Osteoblast (primary cell): ENCODE measurements at regions not wholly inside any gene's neighbourhood (a gene's known extent, or its start where the extent isn't known, plus 50 kb on each side); places are given as distances from the start of the nearest gene placed in this dataset.
"Not testable (repeated sequence)": the region's sequence is repeated elsewhere in the genome, so short reads cannot be mapped to it uniquely, and the experiment has no call there.

Source experiments
- DNase-seq: peaks from one replicate; pipeline ENCODE4 v3.0.0; 2011; ENCODE audit warnings: low spot score, mixed read lengths; ENCODE audit not compliant: insufficient read length; ENCODE audit errors: missing footprints
- H2AFZ ChIP-seq: 2 replicates; pipeline ENCODE4 v1.6.0; 2011; ENCODE audit warnings: mild to moderate bottlenecking, low read length
- H3K27ac ChIP-seq: 2 replicates; pipeline ENCODE4 v1.5.1; 2011; ENCODE audit warnings: mild to moderate bottlenecking, low read depth, low read length, moderate library complexity
- H3K27me3 ChIP-seq: 2 replicates; pipeline ENCODE4 v1.6.0; 2012; ENCODE audit warnings: mild to moderate bottlenecking, control low read depth, inconsistent platforms, low read length, moderate library complexity; ENCODE audit not compliant: insufficient read depth
- H3K36me3 ChIP-seq: 2 replicates; pipeline ENCODE4 v1.5.1; 2011; ENCODE audit warnings: mild to moderate bottlenecking, low read length, control low read depth, moderate library complexity; ENCODE audit not compliant: insufficient read depth
- H3K4me1 ChIP-seq: 2 replicates; pipeline ENCODE4 v1.5.1; 2011; ENCODE audit warnings: mild to moderate bottlenecking, low read length, control low read depth, moderate library complexity; ENCODE audit not compliant: insufficient read depth
- H3K4me2 ChIP-seq: 2 replicates; pipeline ENCODE4 v1.6.0; 2011; ENCODE audit warnings: mild to moderate bottlenecking, low read length; ENCODE audit not compliant: insufficient read depth
- H3K4me3 ChIP-seq: fragments of 200-600 bp; sonication (generic); 3 replicates; pipeline ENCODE4 v1.5.1; 2012; ENCODE audit warnings: mild to moderate bottlenecking, low read length, inconsistent platforms; ENCODE audit not compliant: insufficient read depth
- H3K79me2 ChIP-seq: 2 replicates; pipeline ENCODE4 v1.6.0; 2012; ENCODE audit warnings: mild to moderate bottlenecking, low read length, control low read depth, inconsistent platforms; ENCODE audit not compliant: insufficient read depth
- H3K9me3 ChIP-seq: 2 replicates; pipeline ENCODE4 v1.5.1; 2011; ENCODE audit warnings: low read depth, low read length, control low read depth
- H4K20me1 ChIP-seq: 2 replicates; pipeline ENCODE4 v1.6.0; 2012; ENCODE audit warnings: mild to moderate bottlenecking, low read length, control low read depth; ENCODE audit not compliant: insufficient read depth
- CTCF ChIP-seq: IDR thresholded peaks from 2 replicates; pipeline ENCODE4 v1.5.1; 2011; ENCODE audit warnings: mild to moderate bottlenecking, low read depth, low read length, moderate library complexity; ENCODE audit errors: extremely low read depth

GRCh38 chr7:66505009-66505408 lies 123.7 kb upstream of the KCTD7 start:
- H2AFZ ChIP-seq = no peak overlapping the region
- no peak for TF ChIP-seq CTCF
- peaks cover 6% of the 10 kb centered on the region for H3K4me1 ChIP-seq
- H3K9me3 ChIP-seq = no peaks in the 10 kb centered on the region
- peak; percentile 47 for DNase-seq
- no peak overlapping the region for H3K4me2 ChIP-seq
- no peak overlapping the region for H3K4me3 ChIP-seq
- H3K27me3 ChIP-seq = no peaks in the 10 kb centered on the region
- H3K36me3 ChIP-seq = no peaks in the 10 kb centered on the region
- H3K79me2 ChIP-seq = no peaks in the 10 kb centered on the region
- no peaks in the 10 kb centered on the region for H4K20me1 ChIP-seq
- no peak overlapping the region for H3K27ac ChIP-seq

GRCh38 chr7:66505531-66506451 lies 122.9 kb upstream of the KCTD7 start:
- H3K4me1 ChIP-seq = peaks cover 6% of the 10 kb centered on the region
- H3K27me3 ChIP-seq = no peaks in the 10 kb centered on the region
- H3K36me3 ChIP-seq = no peaks in the 10 kb centered on the region
- peak overlapping the region; percentile 71 for H3K4me2 ChIP-seq
- H3K27ac ChIP-seq = no peak overlapping the region
- peak; percentile 81 for DNase-seq
- TF ChIP-seq CTCF = no peak
- H2AFZ ChIP-seq = peak overlapping the region; percentile 59
- no peaks in the 10 kb centered on the region for H4K20me1 ChIP-seq
- no peaks in the 10 kb centered on the region for H3K79me2 ChIP-seq
- H3K9me3 ChIP-seq = no peaks in the 10 kb centered on the region
- peak overlapping the region; percentile 63 for H3K4me3 ChIP-seq

GRCh38 chr7:66506703-66507102 lies 122.0 kb upstream of the KCTD7 start:
- not testable (repeated sequence) for H3K4me1 ChIP-seq, H4K20me1 ChIP-seq, H3K9me3 ChIP-seq, H3K79me2 ChIP-seq, DNase-seq, H2AFZ ChIP-seq, H3K36me3 ChIP-seq, H3K27ac ChIP-seq, H3K27me3 ChIP-seq
- H3K4me2 ChIP-seq = peak overlapping the region; percentile 71
- H3K4me3 ChIP-seq = peak overlapping the region; percentile 63

- H3K4me3 ChIP-seq = no peak overlapping the region
- no peaks in the 10 kb centered on the region for H3K36me3 ChIP-seq
- H3K27me3 ChIP-seq = no peaks in the 10 kb centered on the region
- no peaks in the 10 kb centered on the region for H3K79me2 ChIP-seq
- peaks cover 6% of the 10 kb centered on the region for H3K4me1 ChIP-seq
- H3K4me2 ChIP-seq = no peak overlapping the region
- H4K20me1 ChIP-seq = no peaks in the 10 kb centered on the region
- no peak overlapping the region for H3K27ac ChIP-seq
- no peak overlapping the region for H2AFZ ChIP-seq
- peak; percentile 68 for DNase-seq
- H3K9me3 ChIP-seq = no peaks in the 10 kb centered on the region
- TF ChIP-seq CTCF = no peak
Observed at GRCh38 chr7:66507764-66508296, 120.9 kb upstream of the KCTD7 start.
